Tibial nerve (tissue), 3 donors: ENCODE measurements at regions not wholly inside any gene's neighbourhood (a gene's known extent, or its start where the extent isn't known, plus 50 kb on each side); places are given as distances from the start of the nearest gene placed in this dataset.

Source experiments
- POLR2A ChIP-seq, 2 donors: fragments of 450-650 bp; IDR thresholded peaks; one replicate each; pipeline ENCODE4 v1.6.1; 2017; ENCODE audit warnings: antibody characterized with exemption in 2 of 2, mild to moderate bottlenecking in 2 of 2, moderate library complexity in 2 of 2
- TF ChIP-seq, protein P1 (sequence below), 5 experiments: fragments of 200-600 bp in 3 of 5; fragments of 450-650 bp in 2 of 5; sonication (generic) in 3 of 5; IDR thresholded peaks; one replicate each; pipeline ENCODE4 v1.5.1; 2016 to 2019; ENCODE audit warnings: antibody characterized with exemption in 5 of 5, mild to moderate bottlenecking in 3 of 5, moderate library complexity in 2 of 5

DNA sequence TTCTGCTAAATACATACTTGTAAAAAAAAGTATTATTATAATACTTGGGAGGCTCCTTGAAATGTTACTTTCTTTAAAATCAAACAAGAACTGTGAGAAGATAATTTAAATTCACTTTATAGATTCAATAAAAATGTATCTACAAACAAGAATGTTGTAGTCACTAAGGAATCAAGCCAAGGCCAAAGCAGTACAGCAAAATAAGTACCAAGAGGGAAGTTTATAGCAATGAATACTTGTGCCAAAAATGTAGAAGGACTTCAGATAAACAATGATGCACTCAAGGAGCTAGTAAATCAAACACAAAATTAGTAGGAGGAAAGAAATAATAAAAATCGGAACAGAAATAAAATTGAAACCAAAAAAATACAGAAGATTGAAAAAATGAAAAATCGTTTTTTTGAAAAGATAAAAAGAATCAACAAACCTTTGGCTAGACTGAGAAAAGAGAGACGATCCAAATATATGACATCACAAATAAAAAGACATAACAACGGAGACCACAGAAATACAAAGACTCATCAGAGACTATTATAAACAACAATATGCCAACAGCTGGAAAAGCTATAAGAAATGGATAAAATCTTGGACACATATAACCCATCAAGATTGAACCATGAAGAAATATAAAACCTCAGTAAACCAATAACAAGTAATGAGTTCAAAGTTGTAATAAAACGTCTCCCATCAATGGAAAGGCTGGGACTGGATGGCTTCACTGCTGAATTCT lies 286.0 kb upstream of the TMEM229A start:
- TF ChIP-seq, protein P1, sequence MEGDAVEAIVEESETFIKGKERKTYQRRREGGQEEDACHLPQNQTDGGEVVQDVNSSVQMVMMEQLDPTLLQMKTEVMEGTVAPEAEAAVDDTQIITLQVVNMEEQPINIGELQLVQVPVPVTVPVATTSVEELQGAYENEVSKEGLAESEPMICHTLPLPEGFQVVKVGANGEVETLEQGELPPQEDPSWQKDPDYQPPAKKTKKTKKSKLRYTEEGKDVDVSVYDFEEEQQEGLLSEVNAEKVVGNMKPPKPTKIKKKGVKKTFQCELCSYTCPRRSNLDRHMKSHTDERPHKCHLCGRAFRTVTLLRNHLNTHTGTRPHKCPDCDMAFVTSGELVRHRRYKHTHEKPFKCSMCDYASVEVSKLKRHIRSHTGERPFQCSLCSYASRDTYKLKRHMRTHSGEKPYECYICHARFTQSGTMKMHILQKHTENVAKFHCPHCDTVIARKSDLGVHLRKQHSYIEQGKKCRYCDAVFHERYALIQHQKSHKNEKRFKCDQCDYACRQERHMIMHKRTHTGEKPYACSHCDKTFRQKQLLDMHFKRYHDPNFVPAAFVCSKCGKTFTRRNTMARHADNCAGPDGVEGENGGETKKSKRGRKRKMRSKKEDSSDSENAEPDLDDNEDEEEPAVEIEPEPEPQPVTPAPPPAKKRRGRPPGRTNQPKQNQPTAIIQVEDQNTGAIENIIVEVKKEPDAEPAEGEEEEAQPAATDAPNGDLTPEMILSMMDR (IDR thresholded peaks at IDR 0.05): no peak
- TF ChIP-seq POLR2A (IDR thresholded peaks at IDR 0.05): no peak
